DND-41 (cell line): ENCODE measurements at regions not wholly inside any gene's neighbourhood (a gene's known extent, or its start where the extent isn't known, plus 50 kb on each side); places are given as distances from the start of the nearest gene placed in this dataset.

Experiments used
- CTCF ChIP-seq: IDR thresholded peaks from 2 replicates; pipeline ENCODE4 v1.5.1; 2012; ENCODE audit warnings: borderline replicate concordance, low read length, moderate library complexity, mild to moderate bottlenecking; ENCODE audit not compliant: poor library complexity, severe bottlenecking; ENCODE audit errors: extremely low read depth
- EZH2 ChIP-seq: IDR thresholded peaks from 3 replicates; pipeline ENCODE4 v1.6.1; 2012; ENCODE audit warnings: borderline replicate concordance, low read depth, mild to moderate bottlenecking, moderate library complexity, low read length, inconsistent platforms; ENCODE audit not compliant: severe bottlenecking

GRCh38 chr3:30488070-30488756, 118.2 kb upstream of the TGFBR2 start:
- TF ChIP-seq CTCF: no peak
- TF ChIP-seq EZH2: no peak
